CD14-positive monocyte (primary cell): ENCODE measurements at regions not wholly inside any gene's neighbourhood (a gene's known extent, or its start where the extent isn't known, plus 50 kb on each side); places are given as distances from the start of the nearest gene placed in this dataset.
"Not testable (repeated sequence)": the region's sequence is repeated elsewhere in the genome, so short reads cannot be mapped to it uniquely, and the experiment has no call there.

Experiments used
- DNase-seq, 3 donors: peaks; one replicate each; pipeline ENCODE4 v3.0.0-alpha.2; 2011 to 2022
- H2AFZ ChIP-seq: 2 replicates; pipeline ENCODE4 v1.6.0; 2012; ENCODE audit warnings: mild to moderate bottlenecking, low read depth, low read length, inconsistent platforms; ENCODE audit not compliant: insufficient read depth, poor library complexity, severe bottlenecking
- H3K27ac ChIP-seq, 2 donors: 1 replicate in 1 of 2; 2 replicates in 1 of 2; pipeline ENCODE4 v1.5.1; 2012 to 2013; ENCODE audit warnings: low read length in 2 of 2, control low read depth in 1 of 2, inconsistent platforms in 1 of 2, low read depth in 1 of 2, mild to moderate bottlenecking in 1 of 2
- H3K27me3 ChIP-seq, 2 donors: one replicate each; pipeline versions ENCODE4 v1.6.0 to v1.6.1; 2011 to 2013; ENCODE audit warnings: low read length in 2 of 2; ENCODE audit not compliant: control insufficient read depth in 2 of 2, insufficient read depth in 2 of 2
- H3K36me3 ChIP-seq, 2 donors: replicated peaks in 1 of 2; 1 replicate in 1 of 2; 2 replicates in 1 of 2; pipeline versions ENCODE4 v1.5.1 to v1.6.1; 2012 to 2013; ENCODE audit warnings: low read length in 2 of 2, control low read depth in 1 of 2, inconsistent platforms in 1 of 2, mild to moderate bottlenecking in 1 of 2; ENCODE audit not compliant: insufficient read depth in 2 of 2, control insufficient read depth in 1 of 2
- H3K4me1 ChIP-seq, 2 donors: 1 replicate in 1 of 2; 2 replicates in 1 of 2; pipeline versions ENCODE4 v1.5.1 to v1.6.1; 2012 to 2013; ENCODE audit warnings: low read length in 2 of 2, control low read depth in 1 of 2, inconsistent platforms in 1 of 2, mild to moderate bottlenecking in 1 of 2, moderate library complexity in 1 of 2; ENCODE audit not compliant: insufficient read depth in 2 of 2, control insufficient read depth in 1 of 2
- H3K4me2 ChIP-seq: replicated peaks from 2 replicates; pipeline ENCODE3; 2012; ENCODE audit warnings: low read length, moderate library complexity, mild to moderate bottlenecking; ENCODE audit not compliant: poor library complexity, severe bottlenecking; ENCODE audit errors: extremely low read depth
- H3K4me3 ChIP-seq, 3 experiments: fragments of 200-600 bp in 1 of 3; sonication (generic) in 1 of 3; replicated peaks in 1 of 3; 1 replicate in 2 of 3; 2 replicates in 1 of 3; pipeline ENCODE4 v1.5.1; 2011 to 2013; ENCODE audit warnings: low read length in 3 of 3, mild to moderate bottlenecking in 3 of 3, control low read depth in 2 of 3, low read depth in 2 of 3, inconsistent platforms in 1 of 3, moderate library complexity in 1 of 3
- H3K79me2 ChIP-seq: 2 replicates; pipeline ENCODE4 v1.6.0; 2012; ENCODE audit warnings: mild to moderate bottlenecking, control low read depth, inconsistent platforms, low read length, moderate library complexity; ENCODE audit not compliant: insufficient read depth
- H3K9ac ChIP-seq: 2 replicates; pipeline ENCODE4 v1.6.0; 2017; ENCODE audit warnings: low read length, mild to moderate bottlenecking; ENCODE audit not compliant: insufficient read depth, poor library complexity, severe bottlenecking
- H3K9me3 ChIP-seq, 2 donors: replicated peaks in 1 of 2; 1 replicate in 1 of 2; 2 replicates in 1 of 2; pipeline versions ENCODE4 v1.5.1 to v1.6.1; 2012 to 2013; ENCODE audit warnings: low read length in 2 of 2, control low read depth in 1 of 2; ENCODE audit not compliant: control insufficient read depth in 1 of 2, insufficient read depth in 1 of 2
- H4K20me1 ChIP-seq: 2 replicates; pipeline ENCODE4 v1.6.0; 2012; ENCODE audit warnings: mild to moderate bottlenecking, low read length, control low read depth, moderate library complexity; ENCODE audit not compliant: insufficient read depth
- H3K27ac Mint-ChIP-seq, 7 donors: one replicate each; pipeline ENCODE4 v1.8.0; 2020; ENCODE audit warnings: mild to moderate bottlenecking in 7 of 7, mixed read lengths in 7 of 7, moderate library complexity in 6 of 7, inconsistent platforms in 2 of 7
- H3K27me3 Mint-ChIP-seq, 3 donors: one replicate each; pipeline ENCODE4 v1.8.0; 2021 to 2022; ENCODE audit warnings: low read depth in 3 of 3, mild to moderate bottlenecking in 3 of 3, mixed read lengths in 3 of 3, moderate library complexity in 3 of 3, inconsistent platforms in 1 of 3
- H3K36me3 Mint-ChIP-seq, 2 donors: one replicate each; pipeline ENCODE4 v1.8.0; 2020; ENCODE audit warnings: mixed read lengths in 2 of 2, inconsistent platforms in 1 of 2, mild to moderate bottlenecking in 1 of 2
- H3K4me1 Mint-ChIP-seq: one replicate; pipeline ENCODE4 v1.8.0; 2020; ENCODE audit warnings: mild to moderate bottlenecking, mixed read lengths
- H3K4me3 Mint-ChIP-seq, 2 donors: one replicate each; pipeline ENCODE4 v1.8.0; 2020; ENCODE audit warnings: mild to moderate bottlenecking in 2 of 2, mixed read lengths in 2 of 2, moderate library complexity in 1 of 2
- H3K9me3 Mint-ChIP-seq, 7 donors: one replicate each; pipeline ENCODE4 v1.8.0; 2020 to 2022; ENCODE audit warnings: mixed read lengths in 7 of 7, mild to moderate bottlenecking in 6 of 7, moderate library complexity in 6 of 7, inconsistent platforms in 2 of 7
- WGBS: methylation state at CpG from one replicate; pipeline ENCODE4 v1.1.5; 2013; ENCODE audit warnings: missing lambda C conversion rate; ENCODE audit not compliant: insufficient coverage; 5-methylcytosine and 5-hydroxymethylcytosine counted together
- intact Hi-C, 2 donors: fragments of 100-400 bp; cut with micrococcal nuclease; formaldehyde crosslinking; loops; one replicate each; pipeline versions ENCODE4 v1.15.0 to v1.15.1; 2023
- TF ChIP-seq, protein P1 (sequence below): fragments of 200-600 bp; IDR thresholded peaks from one replicate; pipeline ENCODE4 v1.8.0; 2022; ENCODE audit warnings: antibody characterized with exemption, mild to moderate bottlenecking

DNA sequence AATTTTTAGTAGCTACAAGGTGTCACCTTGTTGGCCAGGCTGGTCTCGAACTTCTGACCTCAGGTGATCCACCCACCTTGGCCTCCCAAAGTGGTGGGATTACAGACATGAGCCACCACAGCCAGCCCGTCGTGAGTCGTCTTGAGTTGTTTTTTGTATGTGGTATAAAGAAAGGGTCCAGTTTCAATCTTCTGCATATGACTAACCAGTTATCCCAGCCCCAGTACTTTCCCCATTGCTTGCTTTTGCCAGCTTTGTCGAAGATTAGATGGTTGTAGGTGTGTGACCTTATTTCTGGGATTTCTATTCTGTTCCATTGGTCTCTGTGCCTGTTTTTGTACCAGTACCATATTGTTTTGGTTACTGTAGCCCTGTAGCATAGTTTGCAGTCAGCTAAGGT is 105.9 kb downstream of the OR13H1 start:
- Histone ChIP-seq H3K9me3 (no peaks in the 10 kb centered on the region), H3K9ac (no peak overlapping the region), H4K20me1 (no peaks in the 10 kb centered on the region), H2AFZ (no peak overlapping the region), H3K27me3 (peaks cover 0 to 20% of the 10 kb centered on the region in 2 donors), H3K79me2 (no peaks in the 10 kb centered on the region), H3K36me3 (no peaks in the 10 kb centered on the region), H3K27ac (no peak overlapping the region), H3K4me1 (no peaks in the 10 kb centered on the region), H3K4me3 (no peak overlapping the region), H3K4me2 (no peak overlapping the region)
- no peak for DNase-seq
- H3K27me3 Mint-ChIP-seq = peaks cover 3 to 29% (median 4%) of the 10 kb centered on the region in 3 donors
- H3K9me3 Mint-ChIP-seq = peaks cover 0 to 2% (median 0%) of the 10 kb centered on the region in 7 donors
- intact Hi-C loops = no loop called here
- no peaks in the 10 kb centered on the region for H3K4me1 Mint-ChIP-seq
- TF ChIP-seq, protein P1, sequence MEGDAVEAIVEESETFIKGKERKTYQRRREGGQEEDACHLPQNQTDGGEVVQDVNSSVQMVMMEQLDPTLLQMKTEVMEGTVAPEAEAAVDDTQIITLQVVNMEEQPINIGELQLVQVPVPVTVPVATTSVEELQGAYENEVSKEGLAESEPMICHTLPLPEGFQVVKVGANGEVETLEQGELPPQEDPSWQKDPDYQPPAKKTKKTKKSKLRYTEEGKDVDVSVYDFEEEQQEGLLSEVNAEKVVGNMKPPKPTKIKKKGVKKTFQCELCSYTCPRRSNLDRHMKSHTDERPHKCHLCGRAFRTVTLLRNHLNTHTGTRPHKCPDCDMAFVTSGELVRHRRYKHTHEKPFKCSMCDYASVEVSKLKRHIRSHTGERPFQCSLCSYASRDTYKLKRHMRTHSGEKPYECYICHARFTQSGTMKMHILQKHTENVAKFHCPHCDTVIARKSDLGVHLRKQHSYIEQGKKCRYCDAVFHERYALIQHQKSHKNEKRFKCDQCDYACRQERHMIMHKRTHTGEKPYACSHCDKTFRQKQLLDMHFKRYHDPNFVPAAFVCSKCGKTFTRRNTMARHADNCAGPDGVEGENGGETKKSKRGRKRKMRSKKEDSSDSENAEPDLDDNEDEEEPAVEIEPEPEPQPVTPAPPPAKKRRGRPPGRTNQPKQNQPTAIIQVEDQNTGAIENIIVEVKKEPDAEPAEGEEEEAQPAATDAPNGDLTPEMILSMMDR = no peak
- no peak overlapping the region for H3K27ac Mint-ChIP-seq
- no CpG with 5 or more reads among the region's 5 CpGs for WGBS
- H3K4me3 Mint-ChIP-seq = no peak overlapping the region
- no peaks in the 10 kb centered on the region for H3K36me3 Mint-ChIP-seq

DNA sequence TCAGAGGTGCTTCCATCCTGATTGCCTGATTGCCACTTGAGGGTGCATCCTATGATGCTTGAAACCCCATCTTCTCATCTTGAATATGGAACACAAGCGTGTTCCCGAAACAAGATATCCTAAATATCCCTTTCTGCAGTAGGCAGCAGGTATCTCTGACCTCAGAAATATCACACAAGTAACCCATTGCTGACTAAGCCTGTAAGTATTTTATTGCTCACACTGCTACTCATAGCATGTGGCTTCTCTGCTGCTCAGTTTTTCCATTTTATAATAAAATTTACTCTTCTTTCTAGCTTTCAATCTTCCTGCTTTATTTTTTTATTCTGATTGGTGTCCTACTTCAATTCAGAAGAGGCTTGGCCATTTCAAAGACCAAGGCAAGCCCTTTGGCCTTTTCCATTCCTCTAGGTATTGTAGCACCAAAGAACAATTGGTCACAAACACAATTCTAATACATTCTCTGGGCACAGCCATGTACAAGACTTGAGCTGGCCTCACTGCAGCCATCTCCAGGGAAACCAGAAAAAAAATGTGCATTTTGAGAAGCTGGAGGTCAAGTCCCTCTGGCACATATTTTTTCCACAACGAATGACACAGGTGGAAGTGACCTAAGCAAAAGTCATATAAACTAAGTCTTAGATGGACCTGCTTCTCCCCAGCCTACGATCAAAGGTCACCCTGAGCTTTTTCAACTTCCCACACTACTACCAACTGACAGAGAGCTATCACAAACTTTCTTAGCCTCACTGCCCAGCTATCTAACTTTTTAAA is 107.0 kb downstream of the OR13H1 start:
- Histone ChIP-seq H3K27ac (no peak overlapping the region), H2AFZ (no peak overlapping the region), H3K36me3 (no peaks in the 10 kb centered on the region), H3K4me2 (no peak overlapping the region), H3K9ac (no peak overlapping the region), H3K27me3 (peaks cover 0 to 19% of the 10 kb centered on the region in 2 donors), H3K79me2 (no peaks in the 10 kb centered on the region), H3K9me3 (no peaks in the 10 kb centered on the region), H3K4me1 (no peaks in the 10 kb centered on the region), H3K4me3 (no peak overlapping the region), H4K20me1 (no peaks in the 10 kb centered on the region)
- H3K4me3 Mint-ChIP-seq = no peak overlapping the region
- TF ChIP-seq, protein P1 = no peak
- 40% methylated on average over 1 of the region's 4 CpGs for WGBS
- no peak overlapping the region for H3K27ac Mint-ChIP-seq
- H3K27me3 Mint-ChIP-seq = peaks cover 2 to 20% (median 3%) of the 10 kb centered on the region in 3 donors
- no peak for DNase-seq
- peaks cover 0 to 2% (median 0%) of the 10 kb centered on the region in 7 donors for H3K9me3 Mint-ChIP-seq
- no peaks in the 10 kb centered on the region for H3K4me1 Mint-ChIP-seq
- no peaks in the 10 kb centered on the region for H3K36me3 Mint-ChIP-seq
- intact Hi-C loops = no loop called here

DNA sequence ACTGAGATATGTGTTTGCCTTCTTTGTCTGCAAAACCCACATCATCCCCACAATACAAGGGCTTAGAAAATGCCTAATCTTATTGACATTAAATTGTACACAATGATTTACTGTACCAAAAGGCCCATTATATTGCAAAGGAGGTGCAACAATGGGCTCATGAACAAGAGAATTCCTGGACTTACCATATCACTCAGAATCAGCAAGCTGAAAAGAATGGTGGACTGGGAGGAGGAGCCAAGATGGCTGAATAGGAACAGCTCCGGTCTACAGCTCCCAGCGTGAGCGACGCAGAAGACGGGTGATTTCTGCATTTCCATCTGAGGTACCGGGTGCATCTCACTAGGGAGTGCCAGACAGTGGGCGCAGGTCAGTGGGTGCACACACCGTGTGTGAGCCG is 119.9 kb downstream of the OR13H1 start:
- WGBS = no CpG with 5 or more reads among the region's 9 CpGs
- H3K9ac ChIP-seq, DNase-seq, H3K27ac ChIP-seq, H3K4me3 ChIP-seq, H3K36me3 ChIP-seq, H3K79me2 ChIP-seq, H3K4me3 Mint-ChIP-seq, H4K20me1 ChIP-seq, H3K9me3 ChIP-seq, H3K4me1 ChIP-seq, H3K36me3 Mint-ChIP-seq, H2AFZ ChIP-seq, H3K27ac Mint-ChIP-seq, H3K4me1 Mint-ChIP-seq, H3K4me2 ChIP-seq, intact Hi-C loops, H3K9me3 Mint-ChIP-seq: not testable (repeated sequence)
- peaks cover 0 to 10% of the 10 kb centered on the region in 2 donors for H3K27me3 ChIP-seq
- H3K27me3 Mint-ChIP-seq = peaks cover 2 to 10% (median 2%) of the 10 kb centered on the region in 3 donors
